ENCODE measurements at regions not wholly inside any gene's neighbourhood (a gene's known extent, or its start where the extent isn't known, plus 50 kb on each side); places are given as distances from the start of the nearest gene placed in this dataset.

DNA sequence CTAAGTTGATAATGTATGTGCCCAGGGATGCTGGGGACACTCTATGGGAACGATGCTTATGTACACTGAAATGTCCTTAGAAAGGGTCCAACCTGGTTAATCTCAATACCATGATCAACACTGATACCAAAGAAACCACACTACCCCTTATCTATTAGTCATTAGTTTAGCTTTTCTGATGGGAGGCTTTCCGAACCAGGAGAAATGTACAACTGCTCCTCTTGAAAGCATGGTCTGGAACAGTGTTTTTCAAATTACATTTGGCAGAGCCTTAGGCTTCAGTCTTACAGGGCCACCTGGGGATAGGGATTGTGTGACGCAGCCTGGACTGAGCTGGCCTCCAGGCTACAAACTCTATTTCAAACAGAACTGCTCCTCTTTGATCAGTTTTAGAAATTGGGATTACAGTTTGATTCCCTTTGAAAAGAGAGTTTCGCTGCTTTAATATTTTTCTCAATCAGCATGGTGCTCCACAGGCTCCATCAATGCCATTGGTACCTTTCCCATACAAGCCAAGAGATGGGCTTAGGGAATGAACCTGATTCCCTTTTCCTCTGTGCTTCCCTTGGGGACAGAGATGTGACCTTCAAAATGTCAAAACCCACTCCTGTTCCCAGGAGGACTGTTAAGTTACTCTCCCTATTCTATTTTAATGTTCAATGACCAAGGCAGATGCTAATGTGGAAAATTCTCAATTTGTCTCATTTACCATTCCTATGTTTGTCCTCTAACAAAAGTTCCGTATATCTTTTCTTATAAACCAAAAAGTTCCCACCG, 296.0 kb upstream of the ADAMTS9 start:
- DNase-seq (ENCODE audit: low read depth in 1 of 2, low spot score in 1 of 2): peak in 1 of 2 donors; percentile 61
- no peak overlapping the region for H3K27ac ChIP-seq
- no peaks in the 10 kb centered on the region for H3K36me3 ChIP-seq
- no peaks in the 10 kb centered on the region for H3K27me3 ChIP-seq
- no peaks in the 10 kb centered on the region for H3K4me1 ChIP-seq (ENCODE audit: low read depth)
- H3K9me3 ChIP-seq (ENCODE audit: low read depth): no peaks in the 10 kb centered on the region
- TF ChIP-seq, protein P1, sequence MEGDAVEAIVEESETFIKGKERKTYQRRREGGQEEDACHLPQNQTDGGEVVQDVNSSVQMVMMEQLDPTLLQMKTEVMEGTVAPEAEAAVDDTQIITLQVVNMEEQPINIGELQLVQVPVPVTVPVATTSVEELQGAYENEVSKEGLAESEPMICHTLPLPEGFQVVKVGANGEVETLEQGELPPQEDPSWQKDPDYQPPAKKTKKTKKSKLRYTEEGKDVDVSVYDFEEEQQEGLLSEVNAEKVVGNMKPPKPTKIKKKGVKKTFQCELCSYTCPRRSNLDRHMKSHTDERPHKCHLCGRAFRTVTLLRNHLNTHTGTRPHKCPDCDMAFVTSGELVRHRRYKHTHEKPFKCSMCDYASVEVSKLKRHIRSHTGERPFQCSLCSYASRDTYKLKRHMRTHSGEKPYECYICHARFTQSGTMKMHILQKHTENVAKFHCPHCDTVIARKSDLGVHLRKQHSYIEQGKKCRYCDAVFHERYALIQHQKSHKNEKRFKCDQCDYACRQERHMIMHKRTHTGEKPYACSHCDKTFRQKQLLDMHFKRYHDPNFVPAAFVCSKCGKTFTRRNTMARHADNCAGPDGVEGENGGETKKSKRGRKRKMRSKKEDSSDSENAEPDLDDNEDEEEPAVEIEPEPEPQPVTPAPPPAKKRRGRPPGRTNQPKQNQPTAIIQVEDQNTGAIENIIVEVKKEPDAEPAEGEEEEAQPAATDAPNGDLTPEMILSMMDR (IDR thresholded peaks at IDR 0.05; ENCODE audit: low read depth, low read length): no peak
- H3K4me3 ChIP-seq: no peak overlapping the region

DNA sequence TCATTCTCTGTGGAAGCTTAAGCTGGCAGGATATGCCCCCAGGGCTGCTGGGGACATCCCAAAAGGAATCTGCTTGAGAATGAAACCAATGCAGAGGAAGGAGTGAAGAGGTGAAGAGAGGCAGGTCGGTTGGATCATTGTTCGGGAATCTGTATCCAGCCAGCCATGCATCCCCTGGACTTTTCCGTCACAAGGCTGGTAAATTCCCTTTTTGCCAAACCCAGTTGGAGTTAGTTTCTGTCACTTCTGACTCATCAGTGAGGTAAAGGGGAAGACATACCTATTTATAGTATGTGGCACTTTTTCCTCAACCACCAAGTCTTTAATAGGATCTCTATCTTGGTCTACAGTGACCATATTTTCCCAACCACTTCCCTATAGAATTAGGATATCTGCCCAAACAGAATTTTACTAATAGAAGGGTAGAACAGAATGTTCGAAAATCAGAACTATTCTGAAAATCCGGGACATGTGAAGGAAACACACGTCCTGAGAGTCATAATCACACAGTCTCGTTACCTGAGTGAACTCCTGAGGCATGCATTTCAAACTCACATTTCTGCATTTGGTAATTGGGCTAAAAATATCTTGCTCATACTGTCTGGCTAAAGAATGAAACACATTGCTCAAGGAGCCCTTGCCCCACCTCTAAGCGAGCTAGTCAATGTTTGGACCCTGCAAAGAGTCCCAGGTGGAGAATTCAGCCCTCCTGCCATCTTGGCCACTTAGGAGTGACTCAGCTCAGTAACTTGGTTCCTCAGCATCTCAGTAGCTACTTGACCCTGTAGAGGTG, 289.7 kb upstream of the ADAMTS9 start:
- Histone ChIP-seq H3K4me1 (ENCODE audit: low read depth) (peaks cover 8% of the 10 kb centered on the region), H3K4me3 (no peak overlapping the region), H3K27ac (peak overlapping the region; percentile 12), H3K36me3 (no peaks in the 10 kb centered on the region), H3K9me3 (ENCODE audit: low read depth) (no peaks in the 10 kb centered on the region), H3K27me3 (no peaks in the 10 kb centered on the region)
- TF ChIP-seq, protein P1 (IDR thresholded peaks at IDR 0.05; ENCODE audit: low read depth, low read length): no peak
- DNase-seq (ENCODE audit: low read depth in 1 of 2, low spot score in 1 of 2): peak in 1 of 2 donors; percentile 44

DNA sequence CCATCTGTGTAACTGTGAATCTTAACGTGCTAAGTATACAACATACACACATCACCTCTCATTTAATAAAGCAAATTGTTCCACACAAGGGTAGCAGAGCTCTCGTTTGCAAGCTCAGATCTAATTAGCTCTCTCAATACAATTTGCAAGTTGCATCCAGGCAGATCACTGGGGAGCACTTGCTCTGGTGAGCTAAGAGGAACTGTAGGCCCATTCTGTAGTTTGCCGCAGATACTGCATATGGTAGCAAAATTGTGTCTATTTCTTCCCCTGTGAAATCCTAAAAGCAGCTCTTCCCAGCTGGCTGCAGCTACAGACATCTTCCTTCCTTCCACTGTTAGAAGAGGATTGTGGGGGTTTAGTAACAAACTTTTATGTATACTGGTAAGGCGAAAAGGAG, 288.7 kb upstream of the ADAMTS9 start:
- no peak overlapping the region for H3K27ac ChIP-seq
- no peaks in the 10 kb centered on the region for H3K27me3 ChIP-seq
- no peaks in the 10 kb centered on the region for H3K9me3 ChIP-seq (ENCODE audit: low read depth)
- no peaks in the 10 kb centered on the region for H3K36me3 ChIP-seq
- H3K4me1 ChIP-seq (ENCODE audit: low read depth): peaks cover 8% of the 10 kb centered on the region
- TF ChIP-seq, protein P1 (IDR thresholded peaks at IDR 0.05; ENCODE audit: low read depth, low read length): no peak
- no peak overlapping the region for H3K4me3 ChIP-seq
- no peak for DNase-seq (ENCODE audit: low read depth in 1 of 2, low spot score in 1 of 2)

DNA sequence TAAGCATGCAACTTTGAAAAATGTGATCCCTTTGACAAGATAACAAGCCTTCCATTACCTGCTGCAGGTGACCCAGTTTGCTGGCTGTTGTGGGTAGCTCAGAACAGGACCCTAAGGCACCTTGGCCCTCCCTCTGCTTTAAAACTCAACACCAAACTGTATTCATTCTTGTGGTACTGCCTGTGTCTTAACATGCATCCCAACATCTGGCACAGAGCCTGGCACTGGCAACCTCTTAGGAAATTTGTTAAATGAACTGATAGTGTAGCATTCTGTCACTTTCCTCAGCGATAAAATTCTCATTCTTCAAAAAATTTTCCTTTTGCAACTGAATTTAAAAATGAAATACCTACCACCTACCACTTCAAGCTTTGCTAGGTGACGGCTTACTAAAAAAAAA, 287.3 kb upstream of the ADAMTS9 start:
- Histone ChIP-seq H3K4me1 (ENCODE audit: low read depth) (peaks cover 8% of the 10 kb centered on the region), H3K27me3 (no peaks in the 10 kb centered on the region), H3K36me3 (no peaks in the 10 kb centered on the region), H3K9me3 (ENCODE audit: low read depth) (no peaks in the 10 kb centered on the region), H3K4me3 (no peak overlapping the region), H3K27ac (no peak overlapping the region)
- peak in 1 of 2 donors; percentile 52 for DNase-seq (ENCODE audit: low read depth in 1 of 2, low spot score in 1 of 2)
- TF ChIP-seq, protein P1 (IDR thresholded peaks at IDR 0.05; ENCODE audit: low read depth, low read length): no peak

DNA sequence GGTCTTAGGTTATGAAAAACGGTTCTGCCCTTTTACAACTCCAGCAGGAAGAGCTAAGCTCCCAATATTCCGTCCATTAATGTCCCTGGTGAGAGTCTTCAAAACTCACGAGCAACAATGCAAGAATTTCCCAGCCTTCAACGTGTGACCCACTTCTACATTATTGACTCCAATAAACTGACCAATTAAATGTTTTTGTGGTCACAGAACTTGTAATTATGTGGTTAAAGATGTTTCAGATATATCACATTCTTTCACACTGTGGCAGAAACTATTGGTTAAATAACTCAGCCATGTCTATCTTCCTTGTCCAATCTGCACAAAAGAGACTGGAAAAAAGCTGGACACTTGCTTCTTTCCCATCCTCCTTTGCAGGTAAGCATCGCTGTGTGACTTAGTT, 286.6 kb upstream of the ADAMTS9 start:
- DNase-seq (ENCODE audit: low read depth in 1 of 2, low spot score in 1 of 2): no peak
- Histone ChIP-seq H3K4me3 (no peak overlapping the region), H3K27ac (no peak overlapping the region), H3K9me3 (ENCODE audit: low read depth) (no peaks in the 10 kb centered on the region), H3K4me1 (ENCODE audit: low read depth) (peaks cover 8% of the 10 kb centered on the region), H3K27me3 (no peaks in the 10 kb centered on the region), H3K36me3 (no peaks in the 10 kb centered on the region)
- TF ChIP-seq, protein P1 (IDR thresholded peaks at IDR 0.05; ENCODE audit: low read depth, low read length): no peak
